GM12892 (cell line): ENCODE measurements at regions not wholly inside any gene's neighbourhood (a gene's known extent, or its start where the extent isn't known, plus 50 kb on each side); places are given as distances from the start of the nearest gene placed in this dataset.

Experiments
- POLR2A ChIP-seq: IDR thresholded peaks from 2 replicates; pipeline ENCODE4 v1.6.1; 2011; ENCODE audit warnings: low read depth, low read length, control low read depth
- POLR2AphosphoS5 ChIP-seq: IDR thresholded peaks from 2 replicates; pipeline ENCODE4 v1.6.1; 2011; ENCODE audit warnings: low read depth, low read length, control low read depth
- TAF1 ChIP-seq: IDR thresholded peaks from 2 replicates; pipeline ENCODE4 v1.6.1; 2011; ENCODE audit warnings: low read depth, mild to moderate bottlenecking, control low read depth, low read length, borderline replicate concordance

GRCh38 chr7:24169077-24169624, 114.8 kb upstream of the NPY start:
- TF ChIP-seq POLR2A: no peak
- no peak for TF ChIP-seq POLR2AphosphoS5
- no peak for TF ChIP-seq TAF1
